ENCODE measurements at regions not wholly inside any gene's neighbourhood (a gene's known extent, or its start where the extent isn't known, plus 50 kb on each side); places are given as distances from the start of the nearest gene placed in this dataset.

DNA sequence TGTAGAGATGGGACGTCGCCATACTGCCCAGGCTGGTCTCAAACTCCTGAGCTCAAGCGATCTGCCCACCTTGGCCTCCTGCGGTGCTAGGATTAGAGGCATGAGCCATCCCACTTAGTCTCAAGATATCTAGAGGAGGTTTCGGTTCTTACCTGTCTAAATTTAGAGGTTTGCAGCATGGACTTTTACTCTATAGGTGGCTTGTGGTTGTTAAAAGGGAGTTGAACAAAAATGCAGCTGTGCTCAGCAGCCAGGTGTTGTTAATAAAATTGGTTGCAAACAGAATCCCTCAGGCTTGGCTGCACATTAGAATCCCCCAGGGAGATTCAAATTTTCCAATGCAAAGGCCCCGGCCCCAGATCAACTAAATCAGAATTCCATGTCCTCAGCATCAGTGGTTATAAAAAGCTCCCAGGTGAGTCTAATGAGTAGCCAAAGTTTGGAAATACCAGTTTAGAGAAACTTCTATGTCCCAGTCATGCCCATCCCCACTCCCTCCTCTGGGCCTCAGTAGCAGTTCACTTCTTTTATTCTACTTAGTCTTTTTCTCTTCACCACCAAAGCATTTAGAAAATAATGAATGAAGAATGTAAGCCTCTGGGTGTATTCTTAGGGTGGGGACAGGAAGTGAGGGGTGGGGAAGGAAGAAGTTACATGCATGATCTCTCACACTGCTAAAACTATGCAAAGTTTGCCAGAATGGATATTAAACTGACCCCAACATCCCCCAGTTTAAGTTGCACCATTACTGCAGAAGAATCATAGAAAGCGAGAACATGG, 471.0 kb downstream of the COG6 start:
- TF ChIP-seq, protein P1, sequence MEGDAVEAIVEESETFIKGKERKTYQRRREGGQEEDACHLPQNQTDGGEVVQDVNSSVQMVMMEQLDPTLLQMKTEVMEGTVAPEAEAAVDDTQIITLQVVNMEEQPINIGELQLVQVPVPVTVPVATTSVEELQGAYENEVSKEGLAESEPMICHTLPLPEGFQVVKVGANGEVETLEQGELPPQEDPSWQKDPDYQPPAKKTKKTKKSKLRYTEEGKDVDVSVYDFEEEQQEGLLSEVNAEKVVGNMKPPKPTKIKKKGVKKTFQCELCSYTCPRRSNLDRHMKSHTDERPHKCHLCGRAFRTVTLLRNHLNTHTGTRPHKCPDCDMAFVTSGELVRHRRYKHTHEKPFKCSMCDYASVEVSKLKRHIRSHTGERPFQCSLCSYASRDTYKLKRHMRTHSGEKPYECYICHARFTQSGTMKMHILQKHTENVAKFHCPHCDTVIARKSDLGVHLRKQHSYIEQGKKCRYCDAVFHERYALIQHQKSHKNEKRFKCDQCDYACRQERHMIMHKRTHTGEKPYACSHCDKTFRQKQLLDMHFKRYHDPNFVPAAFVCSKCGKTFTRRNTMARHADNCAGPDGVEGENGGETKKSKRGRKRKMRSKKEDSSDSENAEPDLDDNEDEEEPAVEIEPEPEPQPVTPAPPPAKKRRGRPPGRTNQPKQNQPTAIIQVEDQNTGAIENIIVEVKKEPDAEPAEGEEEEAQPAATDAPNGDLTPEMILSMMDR (IDR thresholded peaks at IDR 0.05) = no peak
- no peak for TF ChIP-seq EZH2phosphoT487 (IDR thresholded peaks at IDR 0.05)
